WTC11 (cell line): ENCODE measurements at regions not wholly inside any gene's neighbourhood (a gene's known extent, or its start where the extent isn't known, plus 50 kb on each side); places are given as distances from the start of the nearest gene placed in this dataset.

ENCODE experiments used
- ATAC-seq: fragments of 200-7000 bp; cut with Tn5 transposase; 2 replicates; pipeline ENCODE4 v1.10.0; 2021; ENCODE audit warnings: mild to moderate bottlenecking, moderate library complexity
- CTCF ChIA-PET: fragments of 300-600 bp; sonication (Branson Sonifier 250); formaldehyde crosslinking; loops from one replicate; lab custom pipeline; 2021; ENCODE audit warnings: antibody characterized with exemption; lab: Charles Lee
- POLR2A ChIA-PET: fragments of 350-600 bp; sonication (Branson Sonifier 250); formaldehyde crosslinking; loops from one replicate; lab custom pipeline; 2021; ENCODE audit warnings: antibody characterized with exemption; lab: Charles Lee
- DNase-seq: peaks from one replicate; pipeline ENCODE4 v3.0.0; 2021; ENCODE audit warnings: low spot score
- H3K27ac Mint-ChIP-seq: 2 replicates; pipeline ENCODE4 v1.8.0; 2021; ENCODE audit warnings: mixed read lengths
- H3K27me3 Mint-ChIP-seq: 2 replicates; pipeline ENCODE4 v1.8.0; 2021; ENCODE audit warnings: low read depth, mild to moderate bottlenecking, moderate library complexity, mixed read lengths
- H3K36me3 Mint-ChIP-seq: 2 replicates; pipeline ENCODE4 v1.8.0; 2021; ENCODE audit warnings: mixed read lengths
- H3K4me1 Mint-ChIP-seq: 2 replicates; pipeline ENCODE4 v1.8.0; 2022; ENCODE audit warnings: mixed read lengths
- H3K4me3 Mint-ChIP-seq: 2 replicates; pipeline ENCODE4 v1.8.0; 2021; ENCODE audit warnings: mild to moderate bottlenecking, moderate library complexity, mixed read lengths
- H3K9me3 Mint-ChIP-seq: 2 replicates; pipeline ENCODE4 v1.8.0; 2021; ENCODE audit warnings: mixed read lengths
- ARID4B ChIP-seq: sonication (generic); formaldehyde crosslinking; IDR thresholded peaks from 2 replicates; pipeline ENCODE4 v1.8.0; 2023; ENCODE audit warnings: missing genetic modification reagents, mild to moderate bottlenecking, borderline replicate concordance
- ATF3 ChIP-seq: sonication (generic); formaldehyde crosslinking; conservative IDR thresholded peaks from 2 replicates; pipeline ENCODE4 v1.8.1; 2022; ENCODE audit warnings: mild to moderate bottlenecking, missing genetic modification reagents
- CDX4 ChIP-seq: fragments of 250-450 bp; sonication (Bioruptor Pico); IDR thresholded peaks from 2 replicates; pipeline ENCODE4 v1.9.0; 2021; ENCODE audit warnings: moderate library complexity, mild to moderate bottlenecking, inconsistent platforms, borderline replicate concordance
- E2F4 ChIP-seq: sonication (generic); formaldehyde crosslinking; IDR thresholded peaks from 2 replicates; pipeline ENCODE4 v1.8.1; 2022; ENCODE audit warnings: low read depth, mild to moderate bottlenecking, moderate library complexity, missing genetic modification reagents, borderline replicate concordance
- FOXJ3 ChIP-seq: sonication (generic); formaldehyde crosslinking; IDR thresholded peaks from 2 replicates; pipeline ENCODE4 v1.9.0; 2021; ENCODE audit warnings: missing genetic modification reagents, mild to moderate bottlenecking, borderline replicate concordance
- JUN ChIP-seq: sonication (generic); formaldehyde crosslinking; IDR thresholded peaks from 2 replicates; pipeline ENCODE4 v1.8.0; 2023; ENCODE audit warnings: mild to moderate bottlenecking, missing genetic modification reagents
- SOX15 ChIP-seq: fragments of 250-450 bp; sonication (Bioruptor Pico); IDR thresholded peaks from 2 replicates; pipeline ENCODE4 v1.9.0; 2021; ENCODE audit warnings: mild to moderate bottlenecking
- USF1 ChIP-seq: sonication (generic); formaldehyde crosslinking; IDR thresholded peaks from 2 replicates; pipeline ENCODE4 v1.8.0; 2022; ENCODE audit warnings: mild to moderate bottlenecking, missing genetic modification reagents
- ZSCAN18 ChIP-seq: fragments of 250-450 bp; sonication (Bioruptor Pico); IDR thresholded peaks from 2 replicates; pipeline ENCODE4 v2.1.2; 2022; ENCODE audit warnings: mild to moderate bottlenecking, moderate library complexity

GRCh38 chr6:137658287-137658686, 164.1 kb upstream of the OLIG3 start:
- ATAC-seq (no peak), DNase-seq (no peak)
- ChIA-PET CTCF (no interaction called here), POLR2A (no interaction called here)
- Mint-ChIP-seq H3K4me3 (no peak overlapping the region), H3K27me3 (no peaks in the 10 kb centered on the region; the same call in 1 of the 2 replicates), H3K27ac (no peak overlapping the region), H3K4me1 (no peaks in the 10 kb centered on the region), H3K36me3 (peaks cover 29% of the 10 kb centered on the region), H3K9me3 (peaks cover 49% of the 10 kb centered on the region)
- TF ChIP-seq SOX15 (CRISPR knock-in tag) (no peak), JUN (CRISPR knock-in tag) (no peak)

GRCh38 chr6:137659871-137660270, 165.7 kb upstream of the OLIG3 start:
- no peak for ATAC-seq

GRCh38 chr6:137660296-137660731, 166.1 kb upstream of the OLIG3 start:
- POLR2A ChIA-PET: no interaction called here
- no peak overlapping the region for H3K27ac Mint-ChIP-seq
- no peak overlapping the region for H3K4me3 Mint-ChIP-seq

More at GRCh38 chr6:137659871-137660270, 165.7 kb upstream of the OLIG3 start:
- no peak overlapping the region for H3K27ac Mint-ChIP-seq
- no peak overlapping the region for H3K4me3 Mint-ChIP-seq
- CTCF ChIA-PET: no interaction called here
- POLR2A ChIA-PET: no interaction called here
- H3K27me3 Mint-ChIP-seq: no peaks in the 10 kb centered on the region; the same call in 1 of the 2 replicates
- no peaks in the 10 kb centered on the region for H3K4me1 Mint-ChIP-seq
- DNase-seq: no peak
- H3K36me3 Mint-ChIP-seq: peaks cover 13% of the 10 kb centered on the region
- TF ChIP-seq FOXJ3 (CRISPR knock-in tag): no peak
- TF ChIP-seq USF1: no peak
- H3K9me3 Mint-ChIP-seq: peaks cover 36% of the 10 kb centered on the region

More at GRCh38 chr6:137660296-137660731, 166.1 kb upstream of the OLIG3 start:
- peaks cover 9% of the 10 kb centered on the region for H3K36me3 Mint-ChIP-seq
- H3K27me3 Mint-ChIP-seq: no peaks in the 10 kb centered on the region; the same call in 1 of the 2 replicates
- CTCF ChIA-PET: interaction anchor here (0.6 kb wide), 1 partner anchor 1270 kb away, joined by 3 read pairs; no protein-coding TSS in a partner anchor
- no peak for DNase-seq
- TF ChIP-seq ATF3 (CRISPR knock-in tag): no peak
- no peak for TF ChIP-seq E2F4 (CRISPR knock-in tag)
- no peak for TF ChIP-seq ZSCAN18 (CRISPR knock-in tag)
- no peak for TF ChIP-seq ARID4B (CRISPR knock-in tag)
- TF ChIP-seq CDX4: no peak
- ATAC-seq: no peak
- H3K4me1 Mint-ChIP-seq: no peaks in the 10 kb centered on the region
- peaks cover 32% of the 10 kb centered on the region for H3K9me3 Mint-ChIP-seq
